SW 1271 (cell line): ENCODE measurements at regions not wholly inside any gene's neighbourhood (a gene's known extent, or its start where the extent isn't known, plus 50 kb on each side); places are given as distances from the start of the nearest gene placed in this dataset.
"Not testable (repeated sequence)": the region's sequence is repeated elsewhere in the genome, so short reads cannot be mapped to it uniquely, and the experiment has no call there.

Experiments used
- DNase-seq, 2 experiments: peaks; one replicate each; lab custom pipeline; 2025; lab: John Stamatoyannopoulos, UW

GRCh38 chr16:66107661-66108060 lies 258.8 kb upstream of the CDH5 start:
- no peak for DNase-seq

- DNase-seq = no peak
Measured at GRCh38 chr16:66103211-66103610, 263.3 kb upstream of the CDH5 start.

GRCh38 chr16:66099306-66099705 lies 267.2 kb upstream of the CDH5 start:
- DNase-seq = no peak

GRCh38 chr16:66097751-66098150 lies 268.7 kb upstream of the CDH5 start:
- no peak for DNase-seq

- no peak for DNase-seq
Measured at GRCh38 chr16:66095676-66096075, 270.8 kb upstream of the CDH5 start.

GRCh38 chr16:66093191-66093590 lies 273.3 kb upstream of the CDH5 start:
- DNase-seq = no peak

- DNase-seq = no peak
Measured at GRCh38 chr16:66091471-66091891, 275.0 kb upstream of the CDH5 start.

GRCh38 chr16:66088681-66089080 lies 277.8 kb upstream of the CDH5 start:
- DNase-seq = no peak

GRCh38 chr16:66087308-66087707 lies 279.2 kb upstream of the CDH5 start:
- no peak for DNase-seq

GRCh38 chr16:66085651-66086050 lies 280.8 kb upstream of the CDH5 start:
- no peak for DNase-seq

- not testable (repeated sequence) for DNase-seq
Measured at GRCh38 chr16:66084731-66085130, 281.8 kb upstream of the CDH5 start.

GRCh38 chr16:66084306-66084705 lies 282.2 kb upstream of the CDH5 start:
- DNase-seq = no peak

GRCh38 chr16:66083171-66083570 lies 283.3 kb upstream of the CDH5 start:
- DNase-seq = no peak

- DNase-seq = no peak
Measured at GRCh38 chr16:66082424-66082823, 284.1 kb upstream of the CDH5 start.

GRCh38 chr16:66081775-66082366 lies 284.6 kb upstream of the CDH5 start:
- DNase-seq = no peak

- DNase-seq = no peak
Measured at GRCh38 chr16:66079671-66080334, 286.7 kb upstream of the CDH5 start.

- no peak for DNase-seq
Measured at GRCh38 chr16:66070140-66070917, 296.2 kb upstream of the CDH5 start.

GRCh38 chr16:66069587-66069986 lies 296.9 kb upstream of the CDH5 start:
- no peak for DNase-seq

GRCh38 chr16:66066404-66066803 lies 300.1 kb upstream of the CDH5 start:
- DNase-seq = no peak

- DNase-seq = no peak
Measured at GRCh38 chr16:66065925-66066324, 300.6 kb upstream of the CDH5 start.

- DNase-seq = no peak
Measured at GRCh38 chr16:66064801-66065530, 301.5 kb upstream of the CDH5 start.

- no peak for DNase-seq
Measured at GRCh38 chr16:66058832-66059231, 307.7 kb upstream of the CDH5 start.
